RWPE1 (cell line): ENCODE measurements at regions not wholly inside any gene's neighbourhood (a gene's known extent, or its start where the extent isn't known, plus 50 kb on each side); places are given as distances from the start of the nearest gene placed in this dataset.

ENCODE experiments used
- CTCF ChIA-PET: fragments of 350-600 bp; sonication (Branson Sonifier 250); formaldehyde crosslinking; extraction: SDS; loops from one replicate; lab custom pipeline; 2021; lab: Yijun Ruan, JAX
- POLR2A ChIA-PET: fragments of 400-600 bp; formaldehyde crosslinking; extraction: SDS; loops from one replicate; lab custom pipeline; 2020; ENCODE audit warnings: antibody characterized with exemption; ENCODE audit not compliant: low non-redundant PET; lab: Yijun Ruan, JAX
- DNase-seq: peaks from one replicate; pipeline ENCODE4 v3.0.0; 2012; ENCODE audit warnings: low spot score
- H3K27ac ChIP-seq: fragments of 450-650 bp; 2 replicates; pipeline ENCODE4 v1.5.1; 2017
- TF ChIP-seq, protein P1 (sequence below): fragments of 450-650 bp; conservative IDR thresholded peaks from 2 replicates; pipeline ENCODE4 v1.5.1; 2017; ENCODE audit warnings: low read depth, mild to moderate bottlenecking

DNA sequence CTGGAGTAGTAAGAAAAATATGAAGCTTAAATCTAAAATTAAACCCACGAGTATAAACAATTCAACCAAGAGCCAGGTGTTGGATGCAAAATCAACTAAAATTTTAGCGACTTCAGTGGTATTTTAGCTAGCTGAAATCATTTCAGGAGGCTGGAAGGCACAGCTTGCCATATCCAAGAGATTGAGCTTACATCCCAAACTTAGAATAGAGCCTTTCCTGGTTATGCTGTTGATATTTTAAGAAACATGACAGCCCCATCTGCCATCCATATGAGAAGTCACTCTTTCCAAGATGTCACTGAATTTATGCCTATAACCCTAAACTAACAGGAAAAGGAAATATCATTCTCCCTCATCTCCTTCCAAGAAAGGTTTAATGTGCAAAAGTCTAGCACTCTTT, 334.0 kb downstream of the KCNA4 start:
- H3K27ac ChIP-seq = no peak overlapping the region
- CTCF ChIA-PET = no interaction called here
- DNase-seq = no peak
- TF ChIP-seq, protein P1, sequence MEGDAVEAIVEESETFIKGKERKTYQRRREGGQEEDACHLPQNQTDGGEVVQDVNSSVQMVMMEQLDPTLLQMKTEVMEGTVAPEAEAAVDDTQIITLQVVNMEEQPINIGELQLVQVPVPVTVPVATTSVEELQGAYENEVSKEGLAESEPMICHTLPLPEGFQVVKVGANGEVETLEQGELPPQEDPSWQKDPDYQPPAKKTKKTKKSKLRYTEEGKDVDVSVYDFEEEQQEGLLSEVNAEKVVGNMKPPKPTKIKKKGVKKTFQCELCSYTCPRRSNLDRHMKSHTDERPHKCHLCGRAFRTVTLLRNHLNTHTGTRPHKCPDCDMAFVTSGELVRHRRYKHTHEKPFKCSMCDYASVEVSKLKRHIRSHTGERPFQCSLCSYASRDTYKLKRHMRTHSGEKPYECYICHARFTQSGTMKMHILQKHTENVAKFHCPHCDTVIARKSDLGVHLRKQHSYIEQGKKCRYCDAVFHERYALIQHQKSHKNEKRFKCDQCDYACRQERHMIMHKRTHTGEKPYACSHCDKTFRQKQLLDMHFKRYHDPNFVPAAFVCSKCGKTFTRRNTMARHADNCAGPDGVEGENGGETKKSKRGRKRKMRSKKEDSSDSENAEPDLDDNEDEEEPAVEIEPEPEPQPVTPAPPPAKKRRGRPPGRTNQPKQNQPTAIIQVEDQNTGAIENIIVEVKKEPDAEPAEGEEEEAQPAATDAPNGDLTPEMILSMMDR = no peak
- POLR2A ChIA-PET = no interaction called here

GRCh38 chr11:29679996-29680395, 336.8 kb downstream of the KCNA4 start:
- no peak overlapping the region for H3K27ac ChIP-seq
- no peak for DNase-seq
- CTCF ChIA-PET = interaction anchor here (0.7 kb wide), 1 partner anchor 21 kb away, joined by 3 read pairs; no protein-coding TSS in a partner anchor
- TF ChIP-seq, protein P1 = no peak
- POLR2A ChIA-PET = no interaction called here

DNA sequence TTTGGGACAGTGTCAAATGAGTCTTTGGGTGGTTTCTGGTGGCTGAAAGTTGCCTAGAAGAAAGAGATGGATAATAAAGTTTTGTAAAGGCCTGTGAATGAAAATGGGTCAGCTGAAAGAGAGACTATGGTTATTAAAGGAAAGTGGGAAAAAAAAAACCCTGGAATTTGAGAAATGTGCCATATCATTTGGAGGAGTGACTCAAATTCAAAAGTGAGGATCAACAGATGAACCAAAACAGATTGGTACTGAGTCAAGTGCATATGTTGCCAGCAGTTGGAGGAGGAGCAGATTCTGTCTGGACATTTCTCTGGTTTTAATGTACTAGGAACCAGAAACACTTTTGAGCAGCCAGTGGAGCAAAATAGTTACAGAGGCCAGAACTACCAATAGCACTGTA, 339.8 kb downstream of the KCNA4 start:
- TF ChIP-seq, protein P1 = no peak
- no peak overlapping the region for H3K27ac ChIP-seq
- ChIA-PET CTCF (interaction anchor here (0.7 kb wide), 1 partner anchor 644 kb away, joined by 3 read pairs; no protein-coding TSS in a partner anchor), POLR2A (no interaction called here)
- DNase-seq = no peak

DNA sequence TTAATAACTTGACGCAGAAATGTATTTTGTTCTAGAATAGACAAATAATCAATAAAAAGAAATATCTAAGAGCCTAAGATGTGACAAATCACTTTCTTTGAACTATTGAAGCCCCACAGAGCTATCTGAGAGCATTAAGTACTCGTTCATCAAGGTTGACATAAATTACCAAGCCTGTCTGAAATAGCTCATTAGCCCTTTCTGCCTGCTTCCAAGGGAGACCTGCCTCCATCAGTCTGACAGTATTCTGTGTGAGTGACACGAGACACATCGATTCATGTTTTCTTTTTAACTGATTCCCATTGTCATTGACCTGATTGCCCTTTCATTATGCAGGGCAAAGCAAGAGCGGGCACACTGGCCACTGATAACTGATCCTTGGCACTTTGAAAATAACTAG, 347.5 kb downstream of the KCNA4 start:
- DNase-seq = no peak
- ChIA-PET POLR2A (no interaction called here), CTCF (no interaction called here)
- H3K27ac ChIP-seq = no peak overlapping the region
- TF ChIP-seq, protein P1 = no peak

- TF ChIP-seq, protein P1 = no peak
- DNase-seq = no peak
- POLR2A ChIA-PET = no interaction called here
- H3K27ac ChIP-seq = no peak overlapping the region
- CTCF ChIA-PET = no interaction called here
Observed at GRCh38 chr11:29657709-29658108, 359.1 kb downstream of the KCNA4 start.

- no peak overlapping the region for H3K27ac ChIP-seq
- no peak for DNase-seq
- ChIA-PET CTCF (no interaction called here), POLR2A (no interaction called here)
- TF ChIP-seq, protein P1 = no peak
Observed at GRCh38 chr11:29656597-29656996, 360.2 kb downstream of the KCNA4 start.
